NCI-H460 (cell line): ENCODE measurements at regions not wholly inside any gene's neighbourhood (a gene's known extent, or its start where the extent isn't known, plus 50 kb on each side); places are given as distances from the start of the nearest gene placed in this dataset.

Source experiments
- DNase-seq: peaks from one replicate; pipeline ENCODE4 v3.0.0-alpha.2; 2016; ENCODE audit warnings: low read depth; ENCODE audit errors: extremely low read depth

GRCh38 chr2:160909781-160910242 is 250.4 kb upstream of the TANK start:
- DNase-seq = no peak

GRCh38 chr2:160910681-160911080 is 249.5 kb upstream of the TANK start:
- no peak for DNase-seq

DNA sequence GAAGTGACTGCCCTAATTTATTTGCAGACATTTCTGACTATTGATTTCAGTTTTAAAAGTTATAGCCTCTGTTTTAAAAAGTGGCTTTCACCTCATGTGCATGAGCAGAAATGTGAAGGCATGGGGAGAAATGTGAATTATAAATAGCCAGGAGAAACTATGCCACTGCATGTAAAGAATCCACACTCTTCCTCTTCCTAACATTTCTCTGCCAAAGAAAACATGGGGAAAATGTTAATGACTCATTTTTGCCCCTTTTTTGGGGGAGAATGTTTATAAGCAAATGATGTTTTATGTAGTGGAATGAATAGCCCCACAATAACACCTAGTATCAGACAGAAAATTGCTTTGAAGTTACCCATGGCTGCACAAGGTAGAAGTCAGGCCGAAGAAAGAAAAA is 249.0 kb upstream of the TANK start:
- no peak for DNase-seq

GRCh38 chr2:160912276-160912675 is 248.0 kb upstream of the TANK start:
- no peak for DNase-seq

DNA sequence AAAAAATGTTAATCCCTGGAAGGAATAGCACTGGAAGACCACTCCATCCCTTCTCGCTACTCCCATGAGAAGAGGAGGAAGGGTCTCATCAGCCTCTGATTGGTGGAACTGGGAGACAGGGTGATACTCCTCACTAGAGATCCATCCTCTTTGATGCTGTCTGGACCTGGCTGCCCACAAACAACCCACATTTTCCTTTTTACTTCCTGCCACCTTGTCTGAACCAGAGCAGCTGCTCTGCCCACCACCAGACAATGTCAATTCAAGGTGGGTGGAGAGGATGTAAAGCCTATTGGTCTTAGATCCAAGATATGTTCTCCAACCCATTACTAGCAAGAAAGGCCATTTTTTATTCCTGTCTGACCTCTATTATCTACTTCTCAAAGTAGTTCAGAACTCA is 246.9 kb upstream of the TANK start:
- no peak for DNase-seq

DNA sequence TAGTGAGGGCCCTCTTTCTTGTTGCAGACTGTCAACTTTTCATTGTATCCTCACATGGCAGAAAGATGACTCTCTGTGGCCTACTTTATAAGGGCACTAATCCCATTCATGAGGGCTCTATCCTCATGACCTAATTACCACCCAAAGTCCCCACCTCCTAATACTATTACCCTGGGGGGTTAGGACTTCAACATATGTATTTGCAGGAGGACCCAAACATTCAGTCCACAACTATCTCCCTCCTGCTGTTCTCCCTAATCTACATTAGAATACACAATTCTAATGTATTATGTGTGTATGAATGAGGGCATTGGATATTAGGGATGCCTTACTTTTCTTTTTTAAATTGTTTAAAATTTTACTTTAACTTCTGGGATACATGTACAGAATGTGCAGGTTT is 246.0 kb upstream of the TANK start:
- DNase-seq = no peak

DNA sequence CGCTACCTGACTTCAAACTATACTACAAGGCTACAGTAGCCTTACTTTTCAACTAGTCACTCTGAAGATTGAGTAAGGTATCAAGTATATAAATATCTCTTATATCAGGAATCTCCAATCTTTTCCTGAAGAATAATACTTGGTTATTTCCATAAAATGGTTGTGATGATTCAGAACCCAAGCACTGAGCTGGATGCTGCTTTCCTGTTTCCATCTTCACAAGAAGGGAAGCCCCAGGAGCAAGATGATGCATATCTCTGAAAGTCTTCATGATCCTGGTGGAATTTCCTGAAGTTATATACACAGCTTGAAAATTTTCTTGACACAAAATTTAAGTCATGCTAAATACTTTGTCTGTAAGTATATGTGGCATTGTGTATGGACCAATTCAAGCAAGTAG is 243.9 kb upstream of the TANK start:
- no peak for DNase-seq

DNA sequence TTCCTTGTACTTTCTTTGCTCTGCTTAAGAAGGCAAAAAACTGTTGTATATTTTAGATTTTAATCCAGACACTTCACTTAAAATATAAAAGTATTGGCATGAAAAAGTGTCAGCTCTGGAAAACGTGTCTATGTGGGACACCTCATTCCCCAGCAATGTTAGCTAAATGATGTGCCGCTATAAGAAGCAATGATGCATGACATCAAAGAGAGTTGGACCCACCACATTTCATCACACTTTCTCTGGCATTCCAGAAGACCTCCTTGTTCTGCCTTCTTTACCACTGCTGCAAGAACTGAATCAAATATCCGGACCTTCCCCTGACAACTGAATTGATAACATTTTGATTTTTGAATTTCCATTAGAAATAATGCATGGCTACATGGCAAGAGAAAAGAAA is 242.4 kb upstream of the TANK start:
- DNase-seq = no peak

- DNase-seq = no peak
Observed at GRCh38 chr2:160918258-160918657, 242.0 kb upstream of the TANK start.

DNA sequence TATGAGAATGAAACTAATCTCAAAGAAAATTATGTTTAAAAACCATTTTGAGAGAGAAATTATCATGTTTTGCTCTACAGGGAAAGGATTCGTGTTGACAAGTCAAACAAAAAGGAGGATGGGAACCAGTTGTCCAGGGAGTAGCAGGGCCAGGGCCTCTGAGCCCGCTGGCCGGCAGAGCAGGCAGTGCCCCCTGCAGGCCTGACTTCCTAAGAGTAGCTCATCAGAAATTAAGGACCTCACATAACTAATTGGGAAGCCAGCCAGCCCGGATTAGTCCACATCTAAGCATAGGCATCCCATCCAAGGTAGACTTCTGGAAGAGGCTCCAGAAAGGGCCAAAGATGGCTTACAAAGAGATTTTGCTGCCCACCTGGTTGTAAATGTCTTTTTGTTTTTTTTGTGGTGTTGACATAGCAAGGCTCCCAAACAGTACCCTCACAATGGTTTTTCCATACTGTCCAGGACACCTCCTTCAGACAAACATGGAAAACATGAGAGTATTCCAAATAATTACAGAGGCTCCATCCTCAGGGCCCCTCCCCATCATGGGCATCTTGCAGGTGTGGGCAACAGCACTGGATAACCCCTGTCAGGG is 241.2 kb upstream of the TANK start:
- DNase-seq = peak; percentile 61

GRCh38 chr2:160920061-160920460 is 240.2 kb upstream of the TANK start:
- DNase-seq = no peak

- no peak for DNase-seq
Observed at GRCh38 chr2:160920791-160921303, 239.4 kb upstream of the TANK start.

DNA sequence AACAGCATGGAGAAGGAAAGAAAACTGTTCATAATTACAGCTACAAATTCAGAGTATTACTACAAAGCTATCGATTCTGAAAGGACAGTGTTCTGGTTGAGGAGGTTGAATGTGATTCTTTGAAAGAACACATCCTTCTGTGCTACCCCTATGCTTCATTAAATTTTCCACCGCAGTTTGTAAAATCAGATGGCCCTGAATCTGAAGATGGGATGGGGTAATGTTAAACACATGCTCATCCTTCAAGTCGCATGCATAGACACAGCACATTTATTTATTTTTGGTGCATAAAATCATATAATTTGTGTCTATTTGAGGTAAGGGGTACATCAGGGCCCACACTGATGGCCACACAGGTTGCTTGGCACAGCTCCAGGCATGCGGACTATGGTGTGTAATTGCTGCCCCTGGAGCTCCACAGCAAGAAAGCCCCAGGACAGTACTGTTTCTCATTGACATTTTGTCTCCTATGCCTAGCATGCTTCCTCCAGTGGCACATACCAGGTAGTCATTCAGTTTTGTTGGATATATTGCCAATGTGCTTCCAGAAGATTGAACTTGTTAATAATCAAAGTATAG is 238.8 kb upstream of the TANK start:
- DNase-seq = no peak

DNA sequence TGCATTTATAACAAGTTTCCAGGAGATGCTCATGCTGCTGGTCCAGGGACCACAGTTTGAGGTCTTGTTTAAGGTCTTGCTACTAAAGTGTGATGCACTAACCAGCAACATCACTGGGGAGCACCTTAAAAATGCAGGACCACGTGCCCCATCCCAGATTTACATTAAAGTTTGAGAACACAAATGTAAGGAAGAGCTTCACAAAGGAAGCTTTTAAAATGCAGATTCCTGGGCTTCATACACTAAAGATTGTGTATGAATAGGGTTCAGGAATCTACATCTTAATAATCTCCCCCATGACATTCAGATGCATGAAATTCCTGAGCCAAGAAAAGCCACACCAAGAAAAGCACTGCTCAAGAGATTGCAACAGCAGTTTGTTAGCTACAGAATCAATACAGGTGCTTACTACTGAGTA is 235.3 kb upstream of the TANK start:
- no peak for DNase-seq

GRCh38 chr2:160925956-160926355 is 234.3 kb upstream of the TANK start:
- DNase-seq = no peak

DNA sequence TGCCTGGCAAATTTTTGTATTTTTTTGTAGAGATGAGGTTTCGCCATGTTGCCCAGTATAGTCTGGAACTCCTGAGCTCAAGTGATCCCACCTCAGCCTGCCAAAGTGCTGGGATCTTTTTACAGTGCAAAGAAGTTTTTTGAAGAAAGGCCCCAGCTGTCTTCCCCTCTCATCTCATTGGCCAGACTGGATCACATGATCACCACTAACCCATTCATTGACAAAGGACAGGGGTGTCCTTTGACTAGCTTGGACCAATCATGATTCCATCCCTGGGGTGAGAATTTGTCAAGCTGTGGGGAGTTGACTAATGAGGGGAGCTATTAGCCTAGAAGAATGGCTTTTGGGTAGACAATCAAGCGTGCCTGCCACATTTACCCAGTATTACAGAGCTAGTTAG is 232.9 kb upstream of the TANK start:
- DNase-seq = no peak

DNA sequence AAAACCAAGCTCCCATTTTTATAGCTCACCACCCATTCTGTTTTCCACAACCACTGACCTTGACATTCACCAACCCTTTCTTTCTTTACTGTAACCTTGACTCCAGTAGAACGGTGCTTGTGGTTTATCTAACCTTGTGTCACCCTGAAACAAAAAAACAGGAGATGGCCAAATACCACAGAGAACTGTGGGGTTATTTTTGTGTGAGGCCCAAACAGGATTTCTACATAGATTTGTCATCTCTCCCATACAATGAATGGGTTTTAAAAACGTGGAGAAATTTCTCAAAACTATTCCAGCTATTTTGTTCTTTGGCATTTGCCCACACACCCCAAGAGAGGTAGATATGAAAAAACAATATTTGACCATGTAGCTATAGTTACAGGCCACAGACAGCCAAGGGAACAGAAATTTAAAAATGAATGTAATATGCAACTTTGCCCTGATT is 231.3 kb upstream of the TANK start:
- DNase-seq = no peak

- DNase-seq = no peak
Observed at GRCh38 chr2:160931531-160931930, 228.7 kb upstream of the TANK start.

DNA sequence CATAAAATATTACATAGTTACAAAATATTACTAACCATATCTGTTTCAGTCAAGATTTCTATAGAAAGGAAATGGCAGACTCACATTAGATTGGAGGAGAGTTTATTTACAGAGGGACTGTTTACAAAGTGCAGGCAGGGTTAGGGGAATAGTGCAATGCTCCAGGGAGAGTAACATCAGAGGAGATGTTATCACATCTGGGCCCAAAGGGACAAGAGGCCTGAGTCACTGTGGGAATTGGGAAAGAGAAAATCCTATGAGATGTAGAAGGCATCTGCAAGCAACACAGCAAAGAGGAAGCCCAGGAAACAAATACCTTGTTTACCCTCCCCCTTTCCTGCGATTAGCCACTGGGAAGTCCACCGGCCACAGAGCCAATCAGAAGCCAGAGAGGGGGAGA is 227.3 kb upstream of the TANK start:
- peak; percentile 32 for DNase-seq

GRCh38 chr2:160934263-160934662 is 226.0 kb upstream of the TANK start:
- DNase-seq = no peak

GRCh38 chr2:160934991-160935390 is 225.2 kb upstream of the TANK start:
- no peak for DNase-seq

- DNase-seq = no peak
Observed at GRCh38 chr2:160936044-160936806, 224.0 kb upstream of the TANK start.
